Cerebellar cortex (tissue), 1 donor: ENCODE measurements at regions not wholly inside any gene's neighbourhood (a gene's known extent, or its start where the extent isn't known, plus 50 kb on each side); places are given as distances from the start of the nearest gene placed in this dataset.

Experiments
- DNase-seq: peaks from one replicate; pipeline ENCODE4 v3.0.0-alpha.2; 2015; ENCODE audit warnings: low spot score

GRCh38 chr10:47230957-47231356, 69.0 kb upstream of the GDF10 start:
- no peak for DNase-seq

GRCh38 chr10:47231414-47231813, 68.6 kb upstream of the GDF10 start:
- DNase-seq = no peak

GRCh38 chr10:47233631-47234030, 66.4 kb upstream of the GDF10 start:
- DNase-seq = no peak

- no peak for DNase-seq
Measured at GRCh38 chr10:47235484-47235883, 64.5 kb upstream of the GDF10 start.

- no peak for DNase-seq
Measured at GRCh38 chr10:47237316-47238260, 62.4 kb upstream of the GDF10 start.

- no peak for DNase-seq
Measured at GRCh38 chr10:47238331-47239095, 61.5 kb upstream of the GDF10 start.

- DNase-seq = no peak
Measured at GRCh38 chr10:47239211-47239610, 60.8 kb upstream of the GDF10 start.

- DNase-seq = no peak
Measured at GRCh38 chr10:47240173-47240572, 59.8 kb upstream of the GDF10 start.

GRCh38 chr10:47241256-47241655, 58.7 kb upstream of the GDF10 start:
- DNase-seq = no peak

GRCh38 chr10:47241946-47242867, 57.8 kb upstream of the GDF10 start:
- no peak for DNase-seq

- DNase-seq = no peak
Measured at GRCh38 chr10:47243356-47243755, 56.6 kb upstream of the GDF10 start.

GRCh38 chr10:47243791-47244190, 56.2 kb upstream of the GDF10 start:
- DNase-seq = no peak

GRCh38 chr10:47244560-47245500, 55.2 kb upstream of the GDF10 start:
- DNase-seq = no peak

- no peak for DNase-seq
Measured at GRCh38 chr10:47245731-47246350, 54.2 kb upstream of the GDF10 start.

- no peak for DNase-seq
Measured at GRCh38 chr10:47246406-47247147, 53.4 kb upstream of the GDF10 start.

- no peak for DNase-seq
Measured at GRCh38 chr10:47247148-47248059, 52.6 kb upstream of the GDF10 start.

GRCh38 chr10:47248386-47249090, 51.5 kb upstream of the GDF10 start:
- DNase-seq = no peak

- no peak for DNase-seq
Measured at GRCh38 chr10:47249881-47250280, 50.1 kb upstream of the GDF10 start.
